ENCODE measurements at regions not wholly inside any gene's neighbourhood (a gene's known extent, or its start where the extent isn't known, plus 50 kb on each side); places are given as distances from the start of the nearest gene placed in this dataset.
A peak's percentile ranks its signal among the peaks of the same experiment; 100 is the strongest.

DNA sequence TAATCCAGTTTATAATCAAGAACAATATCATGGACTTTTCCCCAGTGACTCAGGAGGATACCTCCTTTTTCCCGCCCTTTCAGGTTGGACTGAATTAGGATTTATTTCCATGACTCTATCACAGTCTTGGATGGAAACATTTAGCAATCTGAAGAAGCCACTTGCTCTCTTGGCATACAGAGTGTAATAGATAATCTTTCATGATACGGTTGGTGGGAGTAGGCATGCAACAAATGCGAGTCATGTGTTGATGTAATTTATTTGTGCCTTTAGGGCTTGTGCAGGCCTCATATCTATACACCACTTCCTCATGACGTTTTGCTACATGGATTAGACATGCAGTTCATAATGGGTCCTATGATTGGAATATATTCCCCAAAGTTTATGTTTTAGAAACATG lies 54.2 kb upstream of the MCTP2 start:
- Mint-ChIP-seq H3K27me3 (ENCODE audit: low read depth) (no peaks in the 10 kb centered on the region), H3K4me1 (no peaks in the 10 kb centered on the region), H3K27ac (ENCODE audit: unreplicated experiment) (no peak overlapping the region), H3K36me3 (ENCODE audit: low read depth) (no peaks in the 10 kb centered on the region), H3K4me3 (no peak overlapping the region), H3K9me3 (peaks cover 13% of the 10 kb centered on the region)
- no peak for DNase-seq (ENCODE audit: low read depth, low spot score)
- no peak for TF ChIP-seq CTCF (conservative IDR thresholded peaks at IDR 0.05)

- DNase-seq (ENCODE audit: low read depth, low spot score): no peak
- H3K27ac Mint-ChIP-seq (ENCODE audit: unreplicated experiment): no peak overlapping the region
- peaks cover 2% of the 10 kb centered on the region for H3K36me3 Mint-ChIP-seq (ENCODE audit: low read depth)
- no peak overlapping the region for H3K4me3 Mint-ChIP-seq
- H3K4me1 Mint-ChIP-seq: no peaks in the 10 kb centered on the region
- peaks cover 14% of the 10 kb centered on the region for H3K9me3 Mint-ChIP-seq
- no peak for TF ChIP-seq CTCF (conservative IDR thresholded peaks at IDR 0.05)
- H3K27me3 Mint-ChIP-seq (ENCODE audit: low read depth): no peaks in the 10 kb centered on the region
These were observed 55.9 kb upstream of the MCTP2 start for GRCh38 chr15:94175420-94175819.

DNA sequence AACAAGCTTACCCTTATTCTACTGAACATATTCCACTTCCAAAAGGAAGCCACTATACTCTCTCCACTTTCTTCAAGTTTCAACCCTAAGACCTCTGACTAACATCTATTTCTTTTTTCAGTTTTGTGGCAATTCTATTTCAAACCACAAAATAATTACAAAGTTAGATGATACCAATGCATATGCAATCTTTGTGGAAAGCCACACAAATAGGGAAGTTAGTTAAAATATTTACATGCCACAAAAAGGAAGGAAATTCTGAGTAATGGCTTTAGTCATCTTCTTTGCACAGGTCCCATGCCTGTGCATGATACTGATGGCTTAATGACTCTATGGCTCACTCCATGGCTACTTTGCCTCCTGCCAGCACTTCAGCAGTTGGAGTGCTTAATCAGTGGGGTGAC lies 57.0 kb upstream of the MCTP2 start:
- no peak overlapping the region for H3K4me3 Mint-ChIP-seq
- no peaks in the 10 kb centered on the region for H3K4me1 Mint-ChIP-seq
- H3K27ac Mint-ChIP-seq (ENCODE audit: unreplicated experiment): no peak overlapping the region
- no peaks in the 10 kb centered on the region for H3K27me3 Mint-ChIP-seq (ENCODE audit: low read depth)
- H3K36me3 Mint-ChIP-seq (ENCODE audit: low read depth): peaks cover 2% of the 10 kb centered on the region
- TF ChIP-seq CTCF (conservative IDR thresholded peaks at IDR 0.05): no peak
- no peak for DNase-seq (ENCODE audit: low read depth, low spot score)
- peaks cover 14% of the 10 kb centered on the region for H3K9me3 Mint-ChIP-seq

DNA sequence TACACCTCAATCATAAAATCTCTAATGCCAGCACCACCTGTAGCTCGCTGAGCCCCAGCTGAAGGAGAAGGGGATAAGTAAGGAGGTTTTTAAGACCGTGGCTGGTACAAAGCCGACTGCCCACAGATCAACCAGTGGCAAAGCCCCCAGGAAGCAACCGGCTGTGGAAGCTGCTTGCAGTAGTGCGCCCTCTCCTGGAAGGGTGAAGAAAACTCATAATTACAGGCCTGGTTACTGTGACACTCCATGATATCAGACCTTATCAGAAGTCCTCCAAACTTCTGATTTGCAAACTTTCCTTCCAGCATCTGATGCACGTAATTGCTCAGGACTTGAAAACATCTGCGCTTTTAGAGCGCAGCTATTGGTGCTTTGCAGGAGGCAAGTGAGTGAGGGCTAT lies 63.1 kb upstream of the MCTP2 start:
- peak; percentile 39 for TF ChIP-seq CTCF (conservative IDR thresholded peaks at IDR 0.05)
- no peaks in the 10 kb centered on the region for H3K27me3 Mint-ChIP-seq (ENCODE audit: low read depth)
- no peak for DNase-seq (ENCODE audit: low read depth, low spot score)

DNA sequence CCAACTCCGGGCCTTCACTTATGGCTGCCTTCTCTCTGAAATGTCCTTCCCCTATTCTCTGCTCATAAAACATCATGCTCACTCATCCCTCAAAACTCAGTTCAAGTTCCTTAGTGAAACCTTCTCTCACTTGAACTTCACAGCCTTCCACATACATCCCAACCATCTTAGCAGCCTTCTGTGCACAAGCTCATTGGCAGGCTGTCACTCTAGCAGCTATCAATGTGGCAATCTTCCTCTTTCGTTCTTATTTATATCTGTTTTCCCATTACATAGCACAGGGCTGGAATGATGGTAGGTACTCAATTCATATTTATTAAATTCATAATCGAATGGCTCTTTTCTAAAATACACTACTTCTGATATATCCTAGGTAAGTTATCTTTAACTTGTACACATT lies 66.4 kb upstream of the MCTP2 start:
- H3K36me3 Mint-ChIP-seq (ENCODE audit: low read depth): no peaks in the 10 kb centered on the region
- H3K4me1 Mint-ChIP-seq: no peaks in the 10 kb centered on the region

More for the DNA sequence above, 63.1 kb upstream of the MCTP2 start:
- no peak overlapping the region for H3K4me3 Mint-ChIP-seq
- no peaks in the 10 kb centered on the region for H3K4me1 Mint-ChIP-seq
- peaks cover 10% of the 10 kb centered on the region for H3K9me3 Mint-ChIP-seq
- peaks cover 2% of the 10 kb centered on the region for H3K36me3 Mint-ChIP-seq (ENCODE audit: low read depth)
- H3K27ac Mint-ChIP-seq (ENCODE audit: unreplicated experiment): no peak overlapping the region

More for the DNA sequence above, 66.4 kb upstream of the MCTP2 start:
- Mint-ChIP-seq H3K27me3 (ENCODE audit: low read depth) (no peaks in the 10 kb centered on the region), H3K9me3 (peaks cover 2% of the 10 kb centered on the region), H3K27ac (ENCODE audit: unreplicated experiment) (no peak overlapping the region), H3K4me3 (no peak overlapping the region)
- no peak for TF ChIP-seq CTCF (conservative IDR thresholded peaks at IDR 0.05)
- no peak for DNase-seq (ENCODE audit: low read depth, low spot score)

Data from neural crest cell (in vitro differentiated cells).